CD4-positive, CD25-positive, alpha-beta regulatory T cell (primary cell): ENCODE measurements at regions not wholly inside any gene's neighbourhood (a gene's known extent, or its start where the extent isn't known, plus 50 kb on each side); places are given as distances from the start of the nearest gene placed in this dataset.

Source experiments
- ATAC-seq, 2 donors: fragments of 150-1000 bp; cut with Tn5 transposase; one replicate each; pipeline ENCODE4 v1.10.0; 2021; ENCODE audit warnings: low read depth in 2 of 2, moderate number of reproducible peaks in 2 of 2, moderate library complexity in 1 of 2
- DNase-seq, 3 donors: peaks; one replicate each; pipeline versions ENCODE4 v3.0.0 to v3.0.0-alpha.2; 2012 to 2022; ENCODE audit warnings: mixed read lengths in 1 of 3
- H3K27ac ChIP-seq: one replicate; pipeline ENCODE4 v1.7.0; 2013; ENCODE audit warnings: mild to moderate bottlenecking, low read length; ENCODE audit not compliant: insufficient read depth, poor library complexity, severe bottlenecking
- H3K27me3 ChIP-seq: one replicate; pipeline ENCODE4 v1.7.0; 2013; ENCODE audit warnings: low read length; ENCODE audit not compliant: control insufficient read depth, insufficient read depth
- H3K36me3 ChIP-seq: one replicate; pipeline ENCODE4 v1.7.0; 2013; ENCODE audit warnings: mild to moderate bottlenecking, low read length, moderate library complexity; ENCODE audit not compliant: control insufficient read depth, insufficient read depth
- H3K4me1 ChIP-seq: 2 replicates; pipeline ENCODE4 v1.7.0; 2013; ENCODE audit warnings: mild to moderate bottlenecking, low read length; ENCODE audit not compliant: insufficient read depth, control insufficient read depth, poor library complexity, severe bottlenecking
- H3K4me3 ChIP-seq: one replicate; pipeline ENCODE4 v1.7.0; 2013; ENCODE audit warnings: low read depth, mild to moderate bottlenecking, low read length, moderate library complexity
- H3K9me3 ChIP-seq, 2 experiments: 1 replicate in 1 of 2; 2 replicates in 1 of 2; pipeline ENCODE4 v1.7.0; 2013; ENCODE audit warnings: low read length in 2 of 2, mild to moderate bottlenecking in 1 of 2, moderate library complexity in 1 of 2; ENCODE audit not compliant: control insufficient read depth in 2 of 2
- H3K27ac Mint-ChIP-seq, 3 donors: one replicate each; pipeline ENCODE4 v1.8.0; 2020 to 2022; ENCODE audit warnings: mild to moderate bottlenecking in 3 of 3, mixed read lengths in 3 of 3, moderate library complexity in 2 of 3
- H3K27me3 Mint-ChIP-seq: one replicate; pipeline ENCODE4 v1.8.0; 2022; ENCODE audit warnings: mild to moderate bottlenecking, mixed read lengths
- H3K36me3 Mint-ChIP-seq: one replicate; pipeline ENCODE4 v1.8.0; 2020; ENCODE audit warnings: mixed read lengths
- H3K4me1 Mint-ChIP-seq, 4 donors: one replicate each; pipeline ENCODE4 v1.8.0; 2020 to 2022; ENCODE audit warnings: mixed read lengths in 4 of 4, mild to moderate bottlenecking in 1 of 4
- H3K4me3 Mint-ChIP-seq, 4 donors: one replicate each; pipeline ENCODE4 v1.8.0; 2020 to 2022; ENCODE audit warnings: mild to moderate bottlenecking in 4 of 4, mixed read lengths in 4 of 4, moderate library complexity in 3 of 4
- H3K9me3 Mint-ChIP-seq, 7 donors: one replicate each; pipeline ENCODE4 v1.8.0; 2020 to 2022; ENCODE audit warnings: mixed read lengths in 7 of 7, mild to moderate bottlenecking in 3 of 7, moderate library complexity in 2 of 7

DNA sequence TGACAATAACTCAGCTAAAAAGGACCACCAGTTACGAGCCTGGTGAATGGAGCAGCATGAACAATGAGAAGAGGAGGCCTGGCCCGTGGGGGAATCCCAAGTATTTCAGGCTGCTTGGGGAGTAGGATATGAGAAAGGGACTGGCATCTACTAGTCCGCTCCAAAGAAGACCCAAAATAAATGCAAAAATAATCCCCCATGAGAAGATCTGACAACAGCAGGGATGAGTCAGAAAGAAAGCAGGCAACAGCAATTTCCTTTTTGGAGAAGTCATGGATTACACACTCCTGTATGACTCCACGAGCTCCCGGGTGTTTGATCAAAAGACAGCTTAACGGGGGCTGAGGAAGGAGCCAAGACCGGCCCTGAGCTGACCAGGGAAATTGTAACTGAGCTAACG is 111.4 kb downstream of the SOX11 start:
- H3K36me3 Mint-ChIP-seq, result no peaks in the 10 kb centered on the region
- no peak overlapping the region for H3K27ac Mint-ChIP-seq
- Histone ChIP-seq H3K9me3 (no peaks in the 10 kb centered on the region), H3K27me3 (no peaks in the 10 kb centered on the region), H3K36me3 (no peaks in the 10 kb centered on the region), H3K4me3 (no peak overlapping the region), H3K4me1 (no peaks in the 10 kb centered on the region), H3K27ac (no peak overlapping the region)
- DNase-seq (no peak), ATAC-seq (no peak)
- peaks cover 0 to 5% (median 0%) of the 10 kb centered on the region in 4 donors for H3K4me1 Mint-ChIP-seq
- H3K9me3 Mint-ChIP-seq, result peaks cover 0 to 10% (median 4%) of the 10 kb centered on the region in 7 donors
- no peaks in the 10 kb centered on the region for H3K27me3 Mint-ChIP-seq
- H3K4me3 Mint-ChIP-seq, result no peak overlapping the region

- H3K4me1 ChIP-seq, result no peaks in the 10 kb centered on the region
- Mint-ChIP-seq H3K9me3 (peaks cover 0 to 5% (median 3%) of the 10 kb centered on the region in 7 donors), H3K27me3 (no peaks in the 10 kb centered on the region), H3K27ac (no peak overlapping the region), H3K4me1 (no peaks in the 10 kb centered on the region), H3K36me3 (no peaks in the 10 kb centered on the region), H3K4me3 (no peak overlapping the region)
- no peak for ATAC-seq
- no peak overlapping the region for H3K4me3 ChIP-seq
- H3K27ac ChIP-seq, result no peak overlapping the region
- H3K9me3 ChIP-seq, result peaks cover 0 to 4% of the 10 kb centered on the region in 2 experiments
- DNase-seq, result no peak
- H3K36me3 ChIP-seq, result no peaks in the 10 kb centered on the region
- H3K27me3 ChIP-seq, result no peaks in the 10 kb centered on the region
Measured at GRCh38 chr2:5818961-5819600, 126.9 kb downstream of the SOX11 start.

DNA sequence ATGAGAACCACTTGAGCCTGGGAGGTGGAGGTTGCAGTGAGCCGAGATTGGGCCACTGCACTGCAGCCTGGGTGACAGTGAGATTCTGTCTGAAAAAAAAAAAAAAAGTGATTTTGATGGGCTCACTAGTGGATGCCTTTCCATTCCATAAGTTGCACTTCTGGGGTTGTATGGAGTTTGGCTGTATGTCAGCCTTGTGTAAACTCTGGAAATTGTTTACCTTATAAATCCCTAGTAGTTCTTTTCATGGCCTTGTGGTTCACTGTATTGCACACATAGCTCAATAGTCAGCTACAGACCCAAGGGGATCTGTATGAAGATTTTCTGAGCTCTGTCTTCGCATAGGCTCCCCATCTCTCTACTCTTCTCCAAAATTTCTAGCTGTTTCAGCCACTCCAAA is 131.9 kb downstream of the SOX11 start:
- no peaks in the 10 kb centered on the region for H3K36me3 ChIP-seq
- DNase-seq (no peak), ATAC-seq (no peak)
- no peak overlapping the region for H3K4me3 Mint-ChIP-seq
- no peaks in the 10 kb centered on the region for H3K9me3 ChIP-seq
- H3K27ac ChIP-seq, result no peak overlapping the region
- H3K4me1 ChIP-seq, result no peaks in the 10 kb centered on the region
- H3K27me3 Mint-ChIP-seq, result no peaks in the 10 kb centered on the region
- H3K27ac Mint-ChIP-seq, result no peak overlapping the region
- peaks cover 0 to 4% (median 3%) of the 10 kb centered on the region in 7 donors for H3K9me3 Mint-ChIP-seq
- no peaks in the 10 kb centered on the region for H3K36me3 Mint-ChIP-seq
- no peaks in the 10 kb centered on the region for H3K4me1 Mint-ChIP-seq
- H3K4me3 ChIP-seq, result no peak overlapping the region
- H3K27me3 ChIP-seq, result no peaks in the 10 kb centered on the region

DNA sequence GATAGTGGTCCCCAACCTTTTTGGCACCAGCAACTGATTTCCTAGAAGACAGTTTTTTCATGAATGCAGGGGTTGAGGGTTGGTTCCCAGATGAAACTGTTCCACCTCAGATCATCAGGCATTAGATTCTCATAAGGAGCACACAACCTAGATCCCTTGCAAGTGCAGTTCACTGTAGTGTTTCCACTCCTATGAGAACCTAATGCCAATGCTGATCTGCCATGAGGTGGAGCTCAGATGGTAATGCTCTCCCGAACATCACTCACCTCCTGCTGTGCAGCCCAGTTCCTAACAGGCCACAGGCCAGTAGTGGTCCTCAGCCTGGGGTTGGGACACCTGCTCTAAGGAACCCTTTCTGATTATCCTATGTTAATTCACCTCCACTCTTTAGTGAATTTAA is 133.5 kb downstream of the SOX11 start:
- DNase-seq (no peak), ATAC-seq (no peak)
- H3K9me3 Mint-ChIP-seq, result peaks cover 0 to 6% (median 4%) of the 10 kb centered on the region in 7 donors
- Histone ChIP-seq H3K27me3 (no peaks in the 10 kb centered on the region), H3K27ac (no peak overlapping the region), H3K36me3 (no peaks in the 10 kb centered on the region), H3K4me1 (no peaks in the 10 kb centered on the region), H3K9me3 (no peaks in the 10 kb centered on the region), H3K4me3 (no peak overlapping the region)
- no peak overlapping the region for H3K4me3 Mint-ChIP-seq
- no peak overlapping the region for H3K27ac Mint-ChIP-seq
- no peaks in the 10 kb centered on the region for H3K4me1 Mint-ChIP-seq
- no peaks in the 10 kb centered on the region for H3K36me3 Mint-ChIP-seq
- no peaks in the 10 kb centered on the region for H3K27me3 Mint-ChIP-seq

GRCh38 chr2:5826979-5827655 is 134.9 kb downstream of the SOX11 start:
- no peak overlapping the region for H3K27ac Mint-ChIP-seq
- peaks cover 0 to 6% (median 3%) of the 10 kb centered on the region in 7 donors for H3K9me3 Mint-ChIP-seq
- H3K9me3 ChIP-seq, result no peaks in the 10 kb centered on the region
- H3K27me3 ChIP-seq, result no peaks in the 10 kb centered on the region
- no peaks in the 10 kb centered on the region for H3K4me1 ChIP-seq
- H3K36me3 ChIP-seq, result no peaks in the 10 kb centered on the region
- no peaks in the 10 kb centered on the region for H3K36me3 Mint-ChIP-seq
- H3K4me1 Mint-ChIP-seq, result no peaks in the 10 kb centered on the region
- no peak overlapping the region for H3K27ac ChIP-seq
- ATAC-seq (no peak), DNase-seq (no peak)
- no peak overlapping the region for H3K4me3 Mint-ChIP-seq
- H3K27me3 Mint-ChIP-seq, result no peaks in the 10 kb centered on the region
- no peak overlapping the region for H3K4me3 ChIP-seq

GRCh38 chr2:5834501-5834900 is 142.3 kb downstream of the SOX11 start:
- Mint-ChIP-seq H3K27ac (no peak overlapping the region), H3K4me1 (no peaks in the 10 kb centered on the region), H3K27me3 (no peaks in the 10 kb centered on the region), H3K4me3 (no peak overlapping the region), H3K9me3 (peaks cover 0 to 8% (median 2%) of the 10 kb centered on the region in 7 donors), H3K36me3 (no peaks in the 10 kb centered on the region)
- no peak for DNase-seq
- H3K36me3 ChIP-seq, result no peaks in the 10 kb centered on the region
- H3K4me1 ChIP-seq, result no peaks in the 10 kb centered on the region
- no peak overlapping the region for H3K4me3 ChIP-seq
- H3K9me3 ChIP-seq, result no peaks in the 10 kb centered on the region
- ATAC-seq, result no peak
- H3K27ac ChIP-seq, result no peak overlapping the region
- H3K27me3 ChIP-seq, result no peaks in the 10 kb centered on the region

GRCh38 chr2:5839550-5839949 is 147.4 kb downstream of the SOX11 start:
- H3K9me3 ChIP-seq, result no peaks in the 10 kb centered on the region
- no peak overlapping the region for H3K4me3 Mint-ChIP-seq
- no peaks in the 10 kb centered on the region for H3K36me3 ChIP-seq
- ATAC-seq (no peak), DNase-seq (no peak)
- no peak overlapping the region for H3K4me3 ChIP-seq
- H3K9me3 Mint-ChIP-seq, result peaks cover 0 to 10% (median 2%) of the 10 kb centered on the region in 7 donors
- H3K27ac ChIP-seq, result no peak overlapping the region
- no peaks in the 10 kb centered on the region for H3K4me1 Mint-ChIP-seq
- H3K27me3 ChIP-seq, result no peaks in the 10 kb centered on the region
- no peak overlapping the region for H3K27ac Mint-ChIP-seq
- no peaks in the 10 kb centered on the region for H3K36me3 Mint-ChIP-seq
- H3K27me3 Mint-ChIP-seq, result no peaks in the 10 kb centered on the region
- no peaks in the 10 kb centered on the region for H3K4me1 ChIP-seq

DNA sequence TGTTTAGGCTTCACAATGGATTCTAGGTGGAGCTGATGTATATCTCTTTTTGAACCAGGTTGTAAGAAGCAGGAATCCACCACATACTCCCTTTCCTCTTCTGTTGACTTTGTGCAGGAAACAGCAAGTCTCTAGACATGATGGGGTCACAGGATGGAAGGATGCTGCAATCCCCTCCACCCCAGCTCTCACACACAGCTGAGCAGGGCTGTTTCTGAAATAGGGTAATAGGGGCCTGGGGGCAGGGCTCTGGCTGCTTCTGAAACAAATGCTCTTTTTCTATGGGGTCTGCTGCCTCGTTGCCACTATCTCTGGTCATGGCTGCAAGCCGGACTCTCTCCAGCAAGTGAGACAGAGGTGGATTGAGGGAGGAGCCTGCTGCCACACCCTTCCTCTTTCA is 148.9 kb downstream of the SOX11 start:
- no peaks in the 10 kb centered on the region for H3K4me1 Mint-ChIP-seq
- no peaks in the 10 kb centered on the region for H3K4me1 ChIP-seq
- no peaks in the 10 kb centered on the region for H3K36me3 Mint-ChIP-seq

More for the DNA sequence above, 148.9 kb downstream of the SOX11 start:
- Mint-ChIP-seq H3K9me3 (peaks cover 0 to 10% (median 5%) of the 10 kb centered on the region in 7 donors), H3K4me3 (no peak overlapping the region), H3K27me3 (no peaks in the 10 kb centered on the region), H3K27ac (no peak overlapping the region)
- Histone ChIP-seq H3K4me3 (no peak overlapping the region), H3K9me3 (no peaks in the 10 kb centered on the region), H3K36me3 (no peaks in the 10 kb centered on the region), H3K27me3 (no peaks in the 10 kb centered on the region), H3K27ac (no peak overlapping the region)
- DNase-seq, result no peak
- ATAC-seq, result no peak
